ENCODE measurements at regions not wholly inside any gene's neighbourhood (a gene's known extent, or its start where the extent isn't known, plus 50 kb on each side); places are given as distances from the start of the nearest gene placed in this dataset.

GRCh38 chr20:50363479-50363878 lies 146.7 kb upstream of the PTPN1 start:
- no peak for DNase-seq (ENCODE audit: low read depth)

GRCh38 chr20:50364542-50364941 lies 145.6 kb upstream of the PTPN1 start:
- TF ChIP-seq CTCF (conservative IDR thresholded peaks at IDR 0.05; ENCODE audit: low read depth, low read length) = no peak
- no peak for DNase-seq (ENCODE audit: low read depth)

More at GRCh38 chr20:50363479-50363878, 146.7 kb upstream of the PTPN1 start:
- TF ChIP-seq CTCF (conservative IDR thresholded peaks at IDR 0.05; ENCODE audit: low read depth, low read length) = no peak
- no peak overlapping the region for H3K4me3 ChIP-seq (ENCODE audit: low read length)

GRCh38 chr20:50366270-50367103 lies 143.7 kb upstream of the PTPN1 start:
- no peak for TF ChIP-seq CTCF (conservative IDR thresholded peaks at IDR 0.05; ENCODE audit: low read depth, low read length)
- peak; percentile 56 for DNase-seq (ENCODE audit: low read depth)
- no peak overlapping the region for H3K4me3 ChIP-seq (ENCODE audit: low read length)

More at GRCh38 chr20:50364542-50364941, 145.6 kb upstream of the PTPN1 start:
- no peak overlapping the region for H3K4me3 ChIP-seq (ENCODE audit: low read length)

- no peak overlapping the region for H3K4me3 ChIP-seq (ENCODE audit: low read length)
- no peak for DNase-seq (ENCODE audit: low read depth)
- TF ChIP-seq CTCF (conservative IDR thresholded peaks at IDR 0.05; ENCODE audit: low read depth, low read length) = no peak
Observed at GRCh38 chr20:50367104-50367674, 143.0 kb upstream of the PTPN1 start.

GRCh38 chr20:50367739-50368375 lies 142.3 kb upstream of the PTPN1 start:
- no peak for DNase-seq (ENCODE audit: low read depth)
- TF ChIP-seq CTCF (conservative IDR thresholded peaks at IDR 0.05; ENCODE audit: low read depth, low read length) = no peak
- no peak overlapping the region for H3K4me3 ChIP-seq (ENCODE audit: low read length)

- no peak overlapping the region for H3K4me3 ChIP-seq (ENCODE audit: low read length)
- no peak for DNase-seq (ENCODE audit: low read depth)
- TF ChIP-seq CTCF (conservative IDR thresholded peaks at IDR 0.05; ENCODE audit: low read depth, low read length) = no peak
Observed at GRCh38 chr20:50368386-50368785, 141.8 kb upstream of the PTPN1 start.
